Endothelial cell of umbilical vein (primary cell): ENCODE measurements at regions not wholly inside any gene's neighbourhood (a gene's known extent, or its start where the extent isn't known, plus 50 kb on each side); places are given as distances from the start of the nearest gene placed in this dataset.

Source experiments
- BruUV-seq: library from RNA; stranded (reverse); fragments of 400-500 nt; replicated peaks from 2 replicates; lab custom pipeline; 2021; lab: Mats Ljungman, UMichigan
- CTCF ChIA-PET: fragments of 300-600, 350-600 bp; sonication (Branson Sonifier 250); formaldehyde crosslinking; loops from one replicate; lab custom pipeline; 2021; ENCODE audit warnings: antibody characterized with exemption, inconsistent platforms; lab: Charles Lee
- POLR2A ChIA-PET: fragments of 300-600, 350-600 bp; sonication (Branson Sonifier 250); formaldehyde crosslinking; loops from one replicate; lab custom pipeline; 2021; ENCODE audit warnings: antibody characterized with exemption, inconsistent platforms; lab: Charles Lee
- DNase-seq: peaks from one replicate; pipeline ENCODE4 v3.0.0-alpha.2; 2011; ENCODE audit warnings: low read depth, low spot score
- FAIRE-seq: peaks from 2 replicates; lab custom pipeline; 2011; peaks lifted over from hg19 to GRCh38; lab: Jason Lieb, UNC
- H2AFZ ChIP-seq: 2 replicates; pipeline ENCODE4 v1.6.0; 2012; ENCODE audit warnings: low read depth, low read length, control low read depth, inconsistent platforms
- H3K27ac ChIP-seq: 2 replicates; pipeline ENCODE4 v1.5.1; 2011; ENCODE audit warnings: low read depth, mild to moderate bottlenecking, control low read depth, low read length, moderate library complexity; ENCODE audit not compliant: insufficient read depth
- H3K27me3 ChIP-seq, 2 experiments: 2 replicates each; pipeline versions ENCODE4 v1.6.0 to v1.6.1; 2011; ENCODE audit warnings: low read length in 2 of 2, mixed read lengths in 1 of 2; ENCODE audit not compliant: control insufficient read depth in 2 of 2, insufficient read depth in 2 of 2
- H3K36me3 ChIP-seq, 2 experiments: 2 replicates in 1 of 2; 3 replicates in 1 of 2; pipeline ENCODE4 v1.5.1; 2011; ENCODE audit warnings: low read length in 2 of 2, mild to moderate bottlenecking in 1 of 2, moderate library complexity in 1 of 2; ENCODE audit not compliant: control insufficient read depth in 2 of 2, insufficient read depth in 2 of 2; ENCODE audit errors: extremely low read depth in 1 of 2
- H3K4me1 ChIP-seq: 3 replicates; pipeline ENCODE4 v1.5.1; 2011; ENCODE audit warnings: mild to moderate bottlenecking, low read length; ENCODE audit not compliant: control insufficient read depth, insufficient read depth; ENCODE audit errors: extremely low read depth
- H3K4me2 ChIP-seq: 2 replicates; pipeline ENCODE4 v1.6.1; 2011; ENCODE audit warnings: low read length, control low read depth, mixed read lengths; ENCODE audit not compliant: insufficient read depth
- H3K4me3 ChIP-seq, 3 experiments: fragments of 200-600 bp in 1 of 3; sonication (generic), shearing (Covaris generic) in 1 of 3; replicated peaks in 1 of 3; 2 replicates each; pipeline ENCODE4 v1.5.1; 2011 to 2016; ENCODE audit warnings: control low read depth in 3 of 3, low read length in 3 of 3, mild to moderate bottlenecking in 2 of 3, inconsistent platforms in 1 of 3, low read depth in 1 of 3, moderate library complexity in 1 of 3; ENCODE audit not compliant: insufficient read depth in 1 of 3
- H3K79me2 ChIP-seq: 2 replicates; pipeline ENCODE4 v1.6.0; 2012; ENCODE audit warnings: low read length, inconsistent platforms; ENCODE audit not compliant: control insufficient read depth, insufficient read depth
- H3K9ac ChIP-seq: replicated peaks from 2 replicates; pipeline ENCODE3; 2011; ENCODE audit warnings: low read length, control low read depth; ENCODE audit not compliant: insufficient read depth; ENCODE audit errors: extremely low read depth
- H3K9me1 ChIP-seq: replicated peaks from 3 replicates; pipeline ENCODE4 v1.6.0; 2011; ENCODE audit warnings: mild to moderate bottlenecking, low read length; ENCODE audit not compliant: control insufficient read depth, insufficient read depth; ENCODE audit errors: extremely low read depth
- H3K9me3 ChIP-seq: replicated peaks from 2 replicates; pipeline ENCODE4 v1.5.1; 2012; ENCODE audit warnings: low read length, inconsistent platforms; ENCODE audit not compliant: control insufficient read depth, insufficient read depth
- H4K20me1 ChIP-seq: replicated peaks from 2 replicates; pipeline ENCODE3; 2011; ENCODE audit warnings: mild to moderate bottlenecking, low read length; ENCODE audit not compliant: control insufficient read depth, insufficient read depth; ENCODE audit errors: extremely low read depth
- CTCF ChIP-seq, 2 donors: IDR thresholded peaks; 1 replicate in 1 of 2; 2 replicates in 1 of 2; pipeline ENCODE4 v1.5.1; 2011; ENCODE audit warnings: low read length in 2 of 2, mild to moderate bottlenecking in 2 of 2, moderate library complexity in 2 of 2, control low read depth in 1 of 2, inconsistent platforms in 1 of 2, low read depth in 1 of 2; ENCODE audit not compliant: insufficient read depth in 1 of 2; ENCODE audit errors: extremely low read depth in 1 of 2
- EZH2 ChIP-seq: IDR thresholded peaks from 2 replicates; pipeline ENCODE4 v1.6.1; 2012; ENCODE audit warnings: borderline replicate concordance, low read depth, mild to moderate bottlenecking, moderate library complexity, low read length, inconsistent platforms; ENCODE audit not compliant: severe bottlenecking
- FOS ChIP-seq: IDR thresholded peaks from 2 replicates; pipeline ENCODE4 v1.6.1; 2011; ENCODE audit warnings: mild to moderate bottlenecking, low read length, moderate library complexity, borderline replicate concordance; ENCODE audit not compliant: insufficient read depth
- GATA2 ChIP-seq: IDR thresholded peaks from 2 replicates; pipeline ENCODE4 v1.7.0; 2011; ENCODE audit warnings: low read depth, mild to moderate bottlenecking, moderate library complexity, mixed read lengths, low read length; ENCODE audit not compliant: insufficient read length, insufficient read depth
- JUN ChIP-seq: IDR thresholded peaks from 2 replicates; pipeline ENCODE4 v1.6.1; 2011; ENCODE audit warnings: borderline replicate concordance, low read depth; ENCODE audit not compliant: insufficient read length, insufficient read depth
- MYC ChIP-seq: IDR thresholded peaks from one replicate; pipeline ENCODE4 v1.6.1; 2011; ENCODE audit warnings: mild to moderate bottlenecking, low read depth, low read length
- POLR2A ChIP-seq: IDR thresholded peaks from 2 replicates; pipeline ENCODE4 v1.6.1; 2012; ENCODE audit warnings: low read depth, mild to moderate bottlenecking, control low read depth, low read length
- POLR2AphosphoS5 ChIP-seq: IDR thresholded peaks from 2 replicates; pipeline ENCODE4 v1.6.1; 2012; ENCODE audit warnings: low read depth, mild to moderate bottlenecking, control low read depth, low read length, moderate library complexity; ENCODE audit not compliant: insufficient read depth
- dilution Hi-C: fragments of 300-500 bp; cut with MboI; formaldehyde crosslinking; loops from one replicate; pipeline ENCODE4 v1.15.0; 2019; ENCODE audit warnings: low sequenced_read_pairs; ENCODE audit not compliant: extremely low pct_ligation_motif_present
- intact Hi-C: fragments of 100-400 bp; cut with micrococcal nuclease; formaldehyde crosslinking; loops from one replicate; pipeline ENCODE4 v1.10.0; 2022
- TF ChIP-seq, protein P1 (sequence below): IDR thresholded peaks from 2 replicates; pipeline ENCODE4 v1.6.1; 2011; ENCODE audit not compliant: insufficient read depth, insufficient read length

GRCh38 chr17:54844233-54844632 is 56.4 kb upstream of the TOM1L1 start:
- intact Hi-C loops = no loop called here
- no peak overlapping the region for H2AFZ ChIP-seq
- no TSS peak for BruUV-seq
- H3K4me1 ChIP-seq = no peaks in the 10 kb centered on the region
- H3K27me3 ChIP-seq = no peaks in the 10 kb centered on the region
- dilution Hi-C loops = no loop called here
- TF ChIP-seq POLR2A = no peak
- TF ChIP-seq FOS = no peak
- no peak for TF ChIP-seq GATA2
- no peak for TF ChIP-seq EZH2
- TF ChIP-seq JUN = no peak
- no peak overlapping the region for H3K27ac ChIP-seq
- H3K4me3 ChIP-seq = no peak overlapping the region
- no peaks in the 10 kb centered on the region for H3K9me3 ChIP-seq
- no peak overlapping the region for H3K4me2 ChIP-seq
- POLR2A ChIA-PET = no interaction called here
- H3K9me1 ChIP-seq = no peaks in the 10 kb centered on the region
- no peak for FAIRE-seq
- H3K79me2 ChIP-seq = no peaks in the 10 kb centered on the region
- H3K9ac ChIP-seq = no peak overlapping the region
- H4K20me1 ChIP-seq = no peaks in the 10 kb centered on the region
- CTCF ChIA-PET = no interaction called here
- H3K36me3 ChIP-seq = no peaks in the 10 kb centered on the region
- no peak for DNase-seq

DNA sequence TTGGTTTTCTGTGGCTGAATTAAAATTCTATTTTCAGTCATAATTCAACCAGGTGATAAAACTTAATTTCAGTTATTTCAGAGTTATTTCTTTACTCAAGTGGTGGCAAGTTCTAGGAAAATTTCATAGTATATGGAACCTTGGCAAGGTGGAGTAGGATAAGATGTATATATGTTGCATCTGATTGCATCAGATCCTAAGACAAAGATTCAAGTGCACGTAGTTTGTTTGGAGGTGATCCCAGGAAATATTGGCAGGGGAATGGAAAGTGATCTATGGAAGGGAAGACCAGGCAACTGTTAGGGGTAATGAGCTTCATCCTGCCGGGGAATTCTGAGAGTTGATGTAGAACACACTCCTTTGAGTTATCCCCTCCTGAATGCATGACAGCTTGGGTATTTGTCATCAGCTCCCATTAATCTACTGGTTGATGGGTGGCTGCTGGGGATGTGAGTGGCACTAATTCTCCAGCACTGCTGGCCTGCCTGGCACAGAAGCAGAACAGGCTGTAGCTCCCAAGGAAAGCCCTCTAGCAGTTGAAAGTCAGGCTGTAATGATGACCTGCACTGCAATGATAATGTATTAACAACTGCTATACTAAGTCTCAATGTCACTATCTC is 52.2 kb upstream of the TOM1L1 start:
- dilution Hi-C loops (no loop called here), intact Hi-C loops (no loop called here)
- no peak overlapping the region for H3K9ac ChIP-seq
- POLR2A ChIA-PET = no interaction called here
- no peak overlapping the region for H3K4me2 ChIP-seq
- no peaks in the 10 kb centered on the region for H3K9me1 ChIP-seq
- H3K27me3 ChIP-seq = no peaks in the 10 kb centered on the region
- FAIRE-seq (no peak), DNase-seq (no peak)
- TF ChIP-seq POLR2AphosphoS5 = no peak
- TF ChIP-seq FOS = no peak
- TF ChIP-seq JUN = no peak
- TF ChIP-seq, protein P1, sequence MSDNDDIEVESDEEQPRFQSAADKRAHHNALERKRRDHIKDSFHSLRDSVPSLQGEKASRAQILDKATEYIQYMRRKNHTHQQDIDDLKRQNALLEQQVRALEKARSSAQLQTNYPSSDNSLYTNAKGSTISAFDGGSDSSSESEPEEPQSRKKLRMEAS = no peak
- no peak for TF ChIP-seq MYC
- TF ChIP-seq GATA2 = no peak
- TF ChIP-seq CTCF (IDR thresholded peaks at IDR 0.05; ENCODE audit: extremely low read depth in 1 of 2, insufficient read depth in 1 of 2, low read depth in 1 of 2, low read length in 2 of 2) = no peak
- no peak overlapping the region for H3K4me3 ChIP-seq
- no peak overlapping the region for H2AFZ ChIP-seq
- CTCF ChIA-PET = no interaction called here
- no peaks in the 10 kb centered on the region for H4K20me1 ChIP-seq
- no peaks in the 10 kb centered on the region for H3K36me3 ChIP-seq
- no peaks in the 10 kb centered on the region for H3K9me3 ChIP-seq
- no peak overlapping the region for H3K27ac ChIP-seq
- no peaks in the 10 kb centered on the region for H3K79me2 ChIP-seq
- no peaks in the 10 kb centered on the region for H3K4me1 ChIP-seq
- BruUV-seq = no TSS peak
